ENCODE measurements at regions not wholly inside any gene's neighbourhood (a gene's known extent, or its start where the extent isn't known, plus 50 kb on each side); places are given as distances from the start of the nearest gene placed in this dataset.

- no peak for ATAC-seq
- TF ChIP-seq CTCF (IDR thresholded peaks at IDR 0.05): no peak
- intact Hi-C loops (cut with DNase I): no loop called here
Measured at GRCh38 chr9:7520396-7520795, 279.2 kb downstream of the DMAC1 start.

GRCh38 chr9:7516376-7516775 lies 283.2 kb downstream of the DMAC1 start:
- H3K4me1 ChIP-seq: no peaks in the 10 kb centered on the region
- no peaks in the 10 kb centered on the region for H3K27me3 ChIP-seq
- no peak for TF ChIP-seq CTCF (IDR thresholded peaks at IDR 0.05)
- no peak overlapping the region for H3K4me3 ChIP-seq
- ATAC-seq (no peak), DNase-seq (peak in 2 of 4 donors; percentile 35)
- H3K36me3 ChIP-seq: no peaks in the 10 kb centered on the region
- intact Hi-C loops (cut with DNase I): no loop called here
- no peak overlapping the region for H3K27ac ChIP-seq
- no peaks in the 10 kb centered on the region for H3K9me3 ChIP-seq

More at GRCh38 chr9:7520396-7520795, 279.2 kb downstream of the DMAC1 start:
- Histone ChIP-seq H3K36me3 (no peaks in the 10 kb centered on the region), H3K4me3 (no peak overlapping the region), H3K27me3 (no peaks in the 10 kb centered on the region), H3K9me3 (no peaks in the 10 kb centered on the region), H3K4me1 (no peaks in the 10 kb centered on the region), H3K27ac (no peak overlapping the region)
- DNase-seq: no peak

DNA sequence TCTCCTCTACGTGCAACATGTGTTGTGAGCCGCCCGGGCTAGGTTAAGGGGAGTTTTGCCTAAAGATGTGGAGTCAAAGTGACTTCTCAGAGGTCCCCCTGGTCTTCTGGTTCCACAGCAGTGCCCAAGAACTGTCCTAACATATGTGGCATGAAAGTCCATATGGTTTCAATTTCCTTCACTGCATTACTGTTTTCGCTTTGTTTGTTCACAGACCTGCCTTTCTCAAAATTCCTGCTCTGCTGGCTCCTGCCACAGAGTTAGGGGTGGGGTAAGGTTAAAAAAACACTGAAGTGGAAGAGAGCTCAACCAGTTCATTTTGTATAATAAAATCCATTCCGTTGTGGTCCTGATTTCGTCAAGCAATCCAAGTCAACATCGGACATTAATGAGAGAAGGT lies 289.4 kb downstream of the DMAC1 start:
- H3K36me3 ChIP-seq: no peaks in the 10 kb centered on the region
- H3K9me3 ChIP-seq: no peaks in the 10 kb centered on the region
- intact Hi-C loops (cut with DNase I): no loop called here
- peak in 2 of 4 donors; percentile 13 to 21 for DNase-seq
- H3K4me1 ChIP-seq: no peaks in the 10 kb centered on the region
- peak overlapping the region in 1 of 2 donors; percentile 11 for H3K27ac ChIP-seq
- no peaks in the 10 kb centered on the region for H3K27me3 ChIP-seq
- ATAC-seq: no peak
- no peak overlapping the region for H3K4me3 ChIP-seq
- TF ChIP-seq CTCF (IDR thresholded peaks at IDR 0.05): no peak

DNA sequence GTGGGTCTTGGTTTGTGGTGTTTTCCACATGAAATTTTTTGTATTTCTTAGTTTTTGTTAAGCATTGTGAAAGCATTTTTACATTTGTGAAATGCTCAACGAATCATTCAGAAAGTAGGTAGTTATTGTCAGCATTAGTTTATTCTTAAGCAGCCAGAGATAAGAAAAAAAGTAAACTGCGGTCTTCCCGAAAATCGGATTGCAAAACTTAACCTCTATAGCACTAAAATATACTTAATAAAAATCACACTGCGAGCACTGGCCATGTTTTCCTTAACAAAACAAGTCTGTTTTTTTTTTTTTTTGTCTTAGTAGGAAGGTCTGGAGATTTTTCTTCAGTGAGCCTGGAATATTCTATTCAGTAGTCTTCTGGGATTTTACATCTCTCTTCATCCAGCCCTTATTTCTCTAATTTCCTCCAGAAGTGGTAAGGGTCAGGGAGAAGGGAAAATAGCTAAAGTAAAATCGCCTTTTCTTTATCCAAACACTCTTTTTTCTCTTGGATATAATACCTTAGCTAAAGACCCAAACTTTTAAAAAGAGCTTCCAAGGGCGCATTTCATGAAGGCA lies 289.9 kb downstream of the DMAC1 start:
- Histone ChIP-seq H3K27me3 (no peaks in the 10 kb centered on the region), H3K36me3 (no peaks in the 10 kb centered on the region), H3K9me3 (no peaks in the 10 kb centered on the region), H3K4me3 (no peak overlapping the region), H3K4me1 (no peaks in the 10 kb centered on the region), H3K27ac (peak overlapping the region in 1 of 2 donors; percentile 11)
- intact Hi-C loops (cut with DNase I): no loop called here
- peak in 2 of 4 donors; percentile 63 to 76 for DNase-seq
- no peak for TF ChIP-seq CTCF (IDR thresholded peaks at IDR 0.05)
- no peak for ATAC-seq

DNA sequence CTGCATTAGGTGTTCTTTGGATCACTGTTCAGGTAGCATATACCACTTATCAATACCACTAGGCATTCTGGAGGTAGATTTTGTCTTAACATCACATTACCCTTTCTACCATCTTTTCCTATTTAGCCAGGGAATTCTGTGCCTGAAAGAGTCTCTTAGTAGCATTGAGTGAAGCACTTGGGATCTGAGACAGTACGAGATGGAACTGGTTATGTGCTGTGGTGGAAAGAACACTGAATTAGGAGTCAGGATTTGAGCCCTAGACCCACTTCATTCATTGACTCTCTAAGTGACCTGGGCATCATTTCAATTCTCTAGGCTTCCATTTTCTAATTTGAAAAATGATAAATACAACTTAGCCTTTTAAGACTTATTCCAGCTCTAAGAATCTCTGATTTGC lies 291.1 kb downstream of the DMAC1 start:
- Histone ChIP-seq H3K36me3 (no peaks in the 10 kb centered on the region), H3K9me3 (no peaks in the 10 kb centered on the region), H3K27me3 (no peaks in the 10 kb centered on the region), H3K27ac (no peak overlapping the region), H3K4me1 (no peaks in the 10 kb centered on the region), H3K4me3 (no peak overlapping the region)
- no peak for ATAC-seq
- TF ChIP-seq CTCF (IDR thresholded peaks at IDR 0.05): no peak
- DNase-seq: no peak
- intact Hi-C loops (cut with DNase I): no loop called here

All from left lung (tissue), 4 donors.